PFSK-1 (cell line): ENCODE measurements at regions not wholly inside any gene's neighbourhood (a gene's known extent, or its start where the extent isn't known, plus 50 kb on each side); places are given as distances from the start of the nearest gene placed in this dataset.

Experiments used
- FOXP2 ChIP-seq: optimal IDR thresholded peaks from 2 replicates; pipeline ENCODE3; 2011; ENCODE audit warnings: borderline replicate concordance, control low read depth, inconsistent platforms; ENCODE audit not compliant: insufficient read depth; ENCODE audit errors: extremely low read length, extremely low read depth
- POLR2AphosphoS5 ChIP-seq: IDR thresholded peaks from 2 replicates; pipeline ENCODE4 v1.6.1; 2012; ENCODE audit warnings: low read depth, mild to moderate bottlenecking, control low read depth, low read length, moderate library complexity
- SIN3A ChIP-seq: IDR thresholded peaks from 2 replicates; pipeline ENCODE4 v1.6.1; 2012; ENCODE audit warnings: mild to moderate bottlenecking, low read length, moderate library complexity, borderline replicate concordance; ENCODE audit not compliant: insufficient read depth
- TAF1 ChIP-seq: IDR thresholded peaks from 2 replicates; pipeline ENCODE4 v1.6.1; 2012; ENCODE audit warnings: low read length, control low read depth, borderline replicate concordance; ENCODE audit not compliant: insufficient read depth
- TF ChIP-seq, protein P1 (sequence below), 2 experiments: IDR thresholded peaks; 2 replicates each; pipeline versions ENCODE4 v1.6.1 to v1.8.0; 2011 to 2012; ENCODE audit warnings: low read depth in 2 of 2, low read length in 2 of 2, control low read depth in 1 of 2, inconsistent platforms in 1 of 2, mild to moderate bottlenecking in 1 of 2, moderate library complexity in 1 of 2; ENCODE audit not compliant: insufficient read depth in 1 of 2

DNA sequence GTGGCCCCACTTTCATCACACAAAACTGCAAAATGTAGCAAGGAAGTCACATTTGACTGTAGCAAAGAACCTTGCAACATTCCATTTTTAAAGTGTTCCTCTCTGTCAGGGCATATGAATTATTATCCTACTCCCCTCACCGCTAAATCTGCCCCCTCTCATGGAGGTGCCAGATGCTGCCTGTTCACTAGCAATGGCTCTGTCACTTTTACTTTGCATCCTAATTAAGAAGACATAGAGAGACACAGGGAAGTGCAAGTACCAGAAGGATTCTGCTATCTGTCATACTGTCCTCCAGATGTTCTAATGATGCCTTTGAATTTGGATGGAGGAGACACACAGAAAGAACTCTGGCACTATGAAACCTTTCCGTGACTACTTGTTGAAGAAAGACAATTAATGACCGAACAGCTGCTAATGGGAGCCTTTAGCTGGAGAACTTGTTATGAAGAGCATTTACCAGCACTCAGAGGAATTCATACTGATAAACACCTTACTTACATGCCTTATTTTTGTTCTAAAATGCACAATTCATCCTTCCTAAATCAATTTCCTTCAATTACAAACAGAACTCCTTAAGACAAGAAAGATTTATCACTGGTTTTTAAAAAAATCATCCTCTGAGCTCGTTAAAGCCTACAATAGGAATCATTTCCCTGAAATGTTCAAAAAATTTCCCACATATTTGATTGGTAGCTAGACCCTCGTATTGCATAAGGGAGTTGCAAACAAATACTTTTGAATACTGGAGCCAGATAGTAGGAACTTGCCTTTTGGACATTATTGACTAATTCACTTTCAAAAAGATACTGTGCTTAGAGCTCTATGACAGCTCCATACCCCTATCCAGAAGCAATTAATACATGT lies 292.6 kb downstream of the UBE3D start:
- TF ChIP-seq SIN3A (no peak), FOXP2 (no peak), TAF1 (no peak), POLR2AphosphoS5 (no peak)
- TF ChIP-seq, protein P1, sequence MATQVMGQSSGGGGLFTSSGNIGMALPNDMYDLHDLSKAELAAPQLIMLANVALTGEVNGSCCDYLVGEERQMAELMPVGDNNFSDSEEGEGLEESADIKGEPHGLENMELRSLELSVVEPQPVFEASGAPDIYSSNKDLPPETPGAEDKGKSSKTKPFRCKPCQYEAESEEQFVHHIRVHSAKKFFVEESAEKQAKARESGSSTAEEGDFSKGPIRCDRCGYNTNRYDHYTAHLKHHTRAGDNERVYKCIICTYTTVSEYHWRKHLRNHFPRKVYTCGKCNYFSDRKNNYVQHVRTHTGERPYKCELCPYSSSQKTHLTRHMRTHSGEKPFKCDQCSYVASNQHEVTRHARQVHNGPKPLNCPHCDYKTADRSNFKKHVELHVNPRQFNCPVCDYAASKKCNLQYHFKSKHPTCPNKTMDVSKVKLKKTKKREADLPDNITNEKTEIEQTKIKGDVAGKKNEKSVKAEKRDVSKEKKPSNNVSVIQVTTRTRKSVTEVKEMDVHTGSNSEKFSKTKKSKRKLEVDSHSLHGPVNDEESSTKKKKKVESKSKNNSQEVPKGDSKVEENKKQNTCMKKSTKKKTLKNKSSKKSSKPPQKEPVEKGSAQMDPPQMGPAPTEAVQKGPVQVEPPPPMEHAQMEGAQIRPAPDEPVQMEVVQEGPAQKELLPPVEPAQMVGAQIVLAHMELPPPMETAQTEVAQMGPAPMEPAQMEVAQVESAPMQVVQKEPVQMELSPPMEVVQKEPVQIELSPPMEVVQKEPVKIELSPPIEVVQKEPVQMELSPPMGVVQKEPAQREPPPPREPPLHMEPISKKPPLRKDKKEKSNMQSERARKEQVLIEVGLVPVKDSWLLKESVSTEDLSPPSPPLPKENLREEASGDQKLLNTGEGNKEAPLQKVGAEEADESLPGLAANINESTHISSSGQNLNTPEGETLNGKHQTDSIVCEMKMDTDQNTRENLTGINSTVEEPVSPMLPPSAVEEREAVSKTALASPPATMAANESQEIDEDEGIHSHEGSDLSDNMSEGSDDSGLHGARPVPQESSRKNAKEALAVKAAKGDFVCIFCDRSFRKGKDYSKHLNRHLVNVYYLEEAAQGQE (IDR thresholded peaks at IDR 0.05; ENCODE audit: insufficient read depth in 1 of 2, low read depth in 2 of 2, low read length in 2 of 2): no peak

DNA sequence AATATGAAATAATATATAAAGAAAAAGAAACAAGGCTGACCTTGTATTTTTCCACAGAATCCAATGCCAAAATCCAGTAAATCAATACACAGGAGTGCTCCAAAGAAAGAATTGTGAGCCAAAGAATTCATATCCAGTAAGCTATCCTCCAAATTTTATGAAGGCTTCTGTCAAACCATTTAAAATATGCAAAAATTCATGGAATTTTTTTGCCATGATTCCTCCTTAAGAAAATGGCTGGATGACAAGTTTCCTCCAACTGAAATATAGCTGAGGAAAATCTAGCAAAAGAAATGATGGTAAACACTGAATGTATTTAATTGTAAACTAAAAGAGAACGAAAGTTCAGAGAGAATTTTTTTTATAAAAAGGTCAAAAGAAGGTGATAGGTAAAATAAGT lies 290.3 kb downstream of the UBE3D start:
- TF ChIP-seq FOXP2 (no peak), TAF1 (no peak), SIN3A (no peak), POLR2AphosphoS5 (no peak)
- TF ChIP-seq, protein P1 (IDR thresholded peaks at IDR 0.05; ENCODE audit: insufficient read depth in 1 of 2, low read depth in 2 of 2, low read length in 2 of 2): no peak

DNA sequence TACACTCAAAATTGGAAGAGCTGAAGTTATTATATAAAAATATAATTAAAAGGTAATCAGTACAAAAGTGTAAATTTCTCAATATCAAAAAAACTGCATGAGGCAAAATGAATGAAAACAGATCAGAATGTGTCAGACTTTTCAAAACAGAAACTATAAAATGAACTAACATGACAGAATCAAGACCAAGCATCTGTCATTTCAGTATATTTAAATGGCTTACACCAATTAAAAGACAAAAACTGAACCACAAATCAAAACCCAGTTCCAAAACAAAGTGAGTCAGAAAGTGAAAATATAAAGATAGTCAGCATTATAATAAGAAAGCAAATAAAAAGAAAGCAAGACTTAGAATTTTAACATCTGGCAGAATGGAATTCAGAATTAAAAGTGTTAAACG lies 289.7 kb downstream of the UBE3D start:
- TF ChIP-seq SIN3A (no peak), TAF1 (no peak), POLR2AphosphoS5 (no peak), FOXP2 (no peak)
- TF ChIP-seq, protein P1 (IDR thresholded peaks at IDR 0.05; ENCODE audit: insufficient read depth in 1 of 2, low read depth in 2 of 2, low read length in 2 of 2): no peak

DNA sequence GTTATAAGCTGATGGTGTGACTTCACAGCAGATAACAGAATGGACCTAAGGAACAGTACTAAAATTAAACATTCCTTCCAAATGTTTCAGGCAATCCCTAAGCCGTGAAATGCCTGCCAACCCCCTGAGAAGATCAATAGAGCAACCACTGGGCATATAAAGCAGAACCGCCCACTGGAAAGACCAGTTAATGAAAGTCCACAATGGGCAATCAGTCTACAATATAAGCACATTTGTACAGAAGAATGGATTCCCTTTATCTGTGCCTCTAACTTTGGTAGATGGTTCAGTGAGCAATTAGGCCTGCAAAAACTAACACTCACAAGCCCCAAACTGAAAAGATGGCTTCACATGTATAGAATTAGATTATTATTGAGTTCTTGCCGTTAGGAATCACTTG lies 286.6 kb downstream of the UBE3D start:
- TF ChIP-seq SIN3A (no peak), TAF1 (no peak), FOXP2 (no peak), POLR2AphosphoS5 (no peak)
- TF ChIP-seq, protein P1 (IDR thresholded peaks at IDR 0.05; ENCODE audit: insufficient read depth in 1 of 2, low read depth in 2 of 2, low read length in 2 of 2): no peak
